ENCODE measurements at regions not wholly inside any gene's neighbourhood (a gene's known extent, or its start where the extent isn't known, plus 50 kb on each side); places are given as distances from the start of the nearest gene placed in this dataset.

GRCh38 chr2:128742467-128742866 is 423.8 kb upstream of the HS6ST1 start:
- TF ChIP-seq, protein P1, sequence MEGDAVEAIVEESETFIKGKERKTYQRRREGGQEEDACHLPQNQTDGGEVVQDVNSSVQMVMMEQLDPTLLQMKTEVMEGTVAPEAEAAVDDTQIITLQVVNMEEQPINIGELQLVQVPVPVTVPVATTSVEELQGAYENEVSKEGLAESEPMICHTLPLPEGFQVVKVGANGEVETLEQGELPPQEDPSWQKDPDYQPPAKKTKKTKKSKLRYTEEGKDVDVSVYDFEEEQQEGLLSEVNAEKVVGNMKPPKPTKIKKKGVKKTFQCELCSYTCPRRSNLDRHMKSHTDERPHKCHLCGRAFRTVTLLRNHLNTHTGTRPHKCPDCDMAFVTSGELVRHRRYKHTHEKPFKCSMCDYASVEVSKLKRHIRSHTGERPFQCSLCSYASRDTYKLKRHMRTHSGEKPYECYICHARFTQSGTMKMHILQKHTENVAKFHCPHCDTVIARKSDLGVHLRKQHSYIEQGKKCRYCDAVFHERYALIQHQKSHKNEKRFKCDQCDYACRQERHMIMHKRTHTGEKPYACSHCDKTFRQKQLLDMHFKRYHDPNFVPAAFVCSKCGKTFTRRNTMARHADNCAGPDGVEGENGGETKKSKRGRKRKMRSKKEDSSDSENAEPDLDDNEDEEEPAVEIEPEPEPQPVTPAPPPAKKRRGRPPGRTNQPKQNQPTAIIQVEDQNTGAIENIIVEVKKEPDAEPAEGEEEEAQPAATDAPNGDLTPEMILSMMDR (IDR thresholded peaks at IDR 0.05) = no peak
- no peak for TF ChIP-seq POLR2A (IDR thresholded peaks at IDR 0.05)
